Astrocyte (in vitro differentiated cells and primary cell): ENCODE measurements at regions not wholly inside any gene's neighbourhood (a gene's known extent, or its start where the extent isn't known, plus 50 kb on each side); places are given as distances from the start of the nearest gene placed in this dataset.

Experiments used
- CTCF ChIP-seq: IDR thresholded peaks from 2 replicates; pipeline ENCODE4 v1.5.1; 2011; ENCODE audit warnings: low read depth, mild to moderate bottlenecking, inconsistent platforms, low read length, moderate library complexity; ENCODE audit not compliant: insufficient read depth
- EZH2 ChIP-seq: IDR thresholded peaks from 2 replicates; pipeline ENCODE4 v1.6.1; 2012; ENCODE audit warnings: mild to moderate bottlenecking, low read length, inconsistent platforms; ENCODE audit not compliant: insufficient read depth

GRCh38 chr4:57966987-57967760 is 857.0 kb upstream of the IGFBP7 start:
- TF ChIP-seq CTCF: no peak
- TF ChIP-seq EZH2: no peak
